HCT116 (cell line): ENCODE measurements at regions not wholly inside any gene's neighbourhood (a gene's known extent, or its start where the extent isn't known, plus 50 kb on each side); places are given as distances from the start of the nearest gene placed in this dataset.

Experiments
- ATAC-seq: fragments of 200-7000 bp; cut with Tn5 transposase; 2 replicates; pipeline ENCODE4 v1.9.1; 2020; ENCODE audit warnings: mild to moderate bottlenecking, moderate library complexity
- BruUV-seq: library from RNA; stranded (reverse); fragments of 400-500 nt; replicated peaks from 2 replicates; lab custom pipeline; 2021; lab: Mats Ljungman, UMichigan
- CTCF ChIA-PET: fragments of 300-600 bp; sonication (Branson Sonifier 250); formaldehyde crosslinking; loops from one replicate; lab custom pipeline; 2021; ENCODE audit warnings: antibody characterized with exemption; lab: Charles Lee
- POLR2A ChIA-PET: fragments of 300-600, 350-600 bp; sonication (Branson Sonifier 250); formaldehyde crosslinking; loops from one replicate; lab custom pipeline; 2021; ENCODE audit warnings: antibody characterized with exemption; lab: Charles Lee
- RAD21 ChIA-PET, 2 experiments: fragments of 300-600 bp; sonication (Branson Sonifier 250); formaldehyde crosslinking; loops; one replicate each; lab custom pipeline; 2023; ENCODE audit warnings: low total read pairs in 2 of 2; ENCODE audit not compliant: uncharacterized antibody in 2 of 2, unreplicated experiment in 2 of 2, low non-redundant PET in 1 of 2; lab: Charles Lee
- DNase-seq: peaks from one replicate; pipeline ENCODE4 v3.0.0-alpha.2; 2010; ENCODE audit warnings: low read depth, low spot score
- H2AFZ ChIP-seq: fragments of 200-600 bp; shearing (Covaris generic), sonication (generic); 2 replicates; pipeline ENCODE4 v1.6.1; 2017; ENCODE audit warnings: low read depth, mixed run types, mixed read lengths, antibody characterized with exemption, low read length; ENCODE audit not compliant: poor library complexity, severe bottlenecking
- H3K27ac ChIP-seq: 2 replicates; pipeline ENCODE4 v1.5.1; 2012; ENCODE audit warnings: low read depth, low read length
- H3K27me3 ChIP-seq: fragments of 200-600 bp; sonication (generic); 2 replicates; pipeline ENCODE4 v1.6.1; 2016; ENCODE audit warnings: mixed run types, low read length, mixed read lengths; ENCODE audit not compliant: insufficient read depth
- H3K36me3 ChIP-seq, 2 experiments: fragments of 200-500 bp in 1 of 2; fragments of 200-600 bp in 1 of 2; sonication (Bioruptor generic) in 1 of 2; sonication (generic) in 1 of 2; 2 replicates each; pipeline versions ENCODE4 v1.5.1 to v1.6.1; 2014 to 2016; ENCODE audit warnings: low read length in 2 of 2, inconsistent platforms in 1 of 2, mixed read lengths in 1 of 2, mixed run types in 1 of 2; ENCODE audit not compliant: insufficient read depth in 2 of 2, control insufficient read depth in 1 of 2
- H3K4me1 ChIP-seq, 2 experiments: fragments of 200-600 bp in 1 of 2; sonication (generic) in 1 of 2; 2 replicates each; pipeline versions ENCODE4 v1.5.1 to v1.6.1; 2012 to 2017; ENCODE audit warnings: low read length in 2 of 2, inconsistent platforms in 1 of 2, mild to moderate bottlenecking in 1 of 2, mixed read lengths in 1 of 2, mixed run types in 1 of 2, moderate library complexity in 1 of 2; ENCODE audit not compliant: insufficient read depth in 2 of 2, control insufficient read depth in 1 of 2
- H3K4me2 ChIP-seq: fragments of 200-600 bp; sonication (generic); 2 replicates; pipeline ENCODE4 v1.6.1; 2017; ENCODE audit warnings: mixed run types, low read length, mixed read lengths
- H3K4me3 ChIP-seq, 2 experiments: fragments of 200-600 bp in 1 of 2; sonication (generic) in 1 of 2; replicated peaks in 1 of 2; 2 replicates each; pipeline ENCODE4 v1.5.1; 2011 to 2016; ENCODE audit warnings: low read length in 2 of 2, control low read depth in 1 of 2, low read depth in 1 of 2, mild to moderate bottlenecking in 1 of 2, mixed read lengths in 1 of 2, mixed run types in 1 of 2
- H3K79me2 ChIP-seq: fragments of 200-600 bp; sonication (generic); 2 replicates; pipeline ENCODE4 v1.6.1; 2017; ENCODE audit warnings: mild to moderate bottlenecking, mixed run types, low read length, moderate library complexity, mixed read lengths; ENCODE audit not compliant: insufficient read depth
- H3K9ac ChIP-seq: fragments of 200-600 bp; sonication (generic); 2 replicates; pipeline ENCODE4 v1.6.1; 2016; ENCODE audit warnings: low read length, mixed read lengths
- H3K9me2 ChIP-seq: fragments of 200-600 bp; sonication (generic), shearing (Covaris generic); 2 replicates; pipeline ENCODE4 v1.6.1; 2017; ENCODE audit warnings: mixed run types, mild to moderate bottlenecking, moderate library complexity; ENCODE audit not compliant: insufficient read depth
- H3K9me3 ChIP-seq, 2 experiments: fragments of 200-500 bp in 1 of 2; fragments of 200-600 bp in 1 of 2; sonication (Bioruptor generic) in 1 of 2; sonication (generic) in 1 of 2; 2 replicates each; pipeline ENCODE4 v1.6.1; 2014 to 2017; ENCODE audit warnings: low read length in 2 of 2, mixed read lengths in 2 of 2, inconsistent platforms in 1 of 2, low read depth in 1 of 2, mild to moderate bottlenecking in 1 of 2, mixed run types in 1 of 2, moderate library complexity in 1 of 2; ENCODE audit not compliant: control insufficient read depth in 1 of 2, insufficient read depth in 1 of 2
- H4K20me1 ChIP-seq: fragments of 200-600 bp; sonication (generic), shearing (Covaris generic); 2 replicates; pipeline ENCODE4 v1.6.1; 2017; ENCODE audit warnings: mixed run types, mild to moderate bottlenecking, moderate library complexity; ENCODE audit not compliant: insufficient read depth
- ATF3 ChIP-seq: IDR thresholded peaks from 2 replicates; pipeline ENCODE4 v1.6.1; 2012
- CBX3 ChIP-seq: IDR thresholded peaks from 2 replicates; pipeline ENCODE4 v1.6.1; 2012; ENCODE audit warnings: low read depth
- CTCF ChIP-seq, 3 experiments: fragments of 200-600 bp in 1 of 3; sonication (generic) in 1 of 3; IDR thresholded peaks in 2 of 3; conservative IDR thresholded peaks in 1 of 3; 2 replicates each; pipeline ENCODE4 v1.5.1; 2012 to 2017; ENCODE audit warnings: low read depth in 2 of 3, low read length in 2 of 3, antibody characterized with exemption in 1 of 3, borderline replicate concordance in 1 of 3, control low read depth in 1 of 3, mild to moderate bottlenecking in 1 of 3, mixed read lengths in 1 of 3, mixed run types in 1 of 3, moderate library complexity in 1 of 3; ENCODE audit not compliant: insufficient read depth in 1 of 3
- EGR1 ChIP-seq: IDR thresholded peaks from 2 replicates; pipeline ENCODE4 v1.6.1; 2012; ENCODE audit warnings: low read depth
- ELF1 ChIP-seq: IDR thresholded peaks from 2 replicates; pipeline ENCODE4 v1.6.1; 2012; ENCODE audit warnings: low read depth, borderline replicate concordance
- EZH2phosphoT487 ChIP-seq: fragments of 200-600 bp; IDR thresholded peaks from 2 replicates; pipeline ENCODE4 v1.6.1; 2018; ENCODE audit warnings: antibody characterized with exemption, borderline replicate concordance
- JUND ChIP-seq: IDR thresholded peaks from 2 replicates; pipeline ENCODE4 v1.6.1; 2012
- POLR2AphosphoS5 ChIP-seq: IDR thresholded peaks from 2 replicates; pipeline ENCODE4 v1.6.1; 2011; ENCODE audit warnings: mild to moderate bottlenecking, low read depth, low read length, moderate library complexity
- SRF ChIP-seq: IDR thresholded peaks from 2 replicates; pipeline ENCODE4 v1.6.1; 2012; ENCODE audit warnings: low read depth
- TCF7L2 ChIP-seq: IDR thresholded peaks from 2 replicates; pipeline ENCODE4 v1.7.0; 2011; ENCODE audit warnings: borderline replicate concordance, inconsistent platforms; ENCODE audit not compliant: insufficient read depth, insufficient read length; ENCODE audit errors: extremely low read depth
- YY1 ChIP-seq: IDR thresholded peaks from 2 replicates; pipeline ENCODE4 v1.6.1; 2011; ENCODE audit warnings: low read length, low read depth, moderate library complexity, mild to moderate bottlenecking; ENCODE audit not compliant: insufficient replicate concordance; ENCODE audit errors: extremely low read depth
- ZNF274 ChIP-seq: fragments of 200-500 bp; sonication (Bioruptor generic); IDR thresholded peaks from 2 replicates; pipeline ENCODE4 v1.6.1; 2014; ENCODE audit warnings: mild to moderate bottlenecking, low read depth, low read length, inconsistent platforms
- intact Hi-C: fragments of 100-400 bp; cut with micrococcal nuclease; formaldehyde crosslinking; loops from 2 replicates; pipeline ENCODE4 v1.10.0; 2022
- TF ChIP-seq, protein P1 (sequence below): IDR thresholded peaks from 2 replicates; pipeline ENCODE4 v1.6.1; 2012; ENCODE audit warnings: low read depth
- TF ChIP-seq, protein P2 (sequence below): IDR thresholded peaks from 2 replicates; pipeline ENCODE4 v1.6.1; 2012

GRCh38 chr6:84403545-84403944, 176.1 kb upstream of the CEP162 start (continued):
- TF ChIP-seq TCF7L2, result no peak
- TF ChIP-seq CBX3, result no peak
- TF ChIP-seq, protein P1, sequence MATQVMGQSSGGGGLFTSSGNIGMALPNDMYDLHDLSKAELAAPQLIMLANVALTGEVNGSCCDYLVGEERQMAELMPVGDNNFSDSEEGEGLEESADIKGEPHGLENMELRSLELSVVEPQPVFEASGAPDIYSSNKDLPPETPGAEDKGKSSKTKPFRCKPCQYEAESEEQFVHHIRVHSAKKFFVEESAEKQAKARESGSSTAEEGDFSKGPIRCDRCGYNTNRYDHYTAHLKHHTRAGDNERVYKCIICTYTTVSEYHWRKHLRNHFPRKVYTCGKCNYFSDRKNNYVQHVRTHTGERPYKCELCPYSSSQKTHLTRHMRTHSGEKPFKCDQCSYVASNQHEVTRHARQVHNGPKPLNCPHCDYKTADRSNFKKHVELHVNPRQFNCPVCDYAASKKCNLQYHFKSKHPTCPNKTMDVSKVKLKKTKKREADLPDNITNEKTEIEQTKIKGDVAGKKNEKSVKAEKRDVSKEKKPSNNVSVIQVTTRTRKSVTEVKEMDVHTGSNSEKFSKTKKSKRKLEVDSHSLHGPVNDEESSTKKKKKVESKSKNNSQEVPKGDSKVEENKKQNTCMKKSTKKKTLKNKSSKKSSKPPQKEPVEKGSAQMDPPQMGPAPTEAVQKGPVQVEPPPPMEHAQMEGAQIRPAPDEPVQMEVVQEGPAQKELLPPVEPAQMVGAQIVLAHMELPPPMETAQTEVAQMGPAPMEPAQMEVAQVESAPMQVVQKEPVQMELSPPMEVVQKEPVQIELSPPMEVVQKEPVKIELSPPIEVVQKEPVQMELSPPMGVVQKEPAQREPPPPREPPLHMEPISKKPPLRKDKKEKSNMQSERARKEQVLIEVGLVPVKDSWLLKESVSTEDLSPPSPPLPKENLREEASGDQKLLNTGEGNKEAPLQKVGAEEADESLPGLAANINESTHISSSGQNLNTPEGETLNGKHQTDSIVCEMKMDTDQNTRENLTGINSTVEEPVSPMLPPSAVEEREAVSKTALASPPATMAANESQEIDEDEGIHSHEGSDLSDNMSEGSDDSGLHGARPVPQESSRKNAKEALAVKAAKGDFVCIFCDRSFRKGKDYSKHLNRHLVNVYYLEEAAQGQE, result no peak

DNA sequence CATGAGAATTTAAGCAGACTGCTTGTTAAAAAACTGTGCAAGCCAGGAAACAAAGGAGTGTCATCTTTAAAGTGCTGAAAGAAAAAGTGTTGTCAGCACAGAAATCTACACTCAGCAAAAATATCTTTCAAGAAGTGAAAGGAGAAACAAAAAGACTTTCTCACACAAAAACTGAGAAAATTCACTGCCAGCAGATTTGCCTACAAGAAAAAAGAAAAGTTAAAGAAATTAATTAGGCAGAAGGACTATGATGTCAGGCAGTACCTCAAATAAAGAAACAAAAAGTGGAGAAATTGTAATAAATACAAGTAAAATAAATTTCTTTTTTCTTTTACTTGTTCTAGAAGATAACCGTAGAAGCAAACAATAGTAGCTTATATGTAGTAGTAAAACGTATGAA, 171.6 kb upstream of the CEP162 start:
- ChIA-PET CTCF (no interaction called here), RAD21 (no interaction called here), POLR2A (no interaction called here)
- Histone ChIP-seq H3K4me3 (no peak overlapping the region), H3K4me1 (no peaks in the 10 kb centered on the region), H3K9me2 (no peaks in the 10 kb centered on the region), H3K27me3 (peaks cover 7% of the 10 kb centered on the region; the same call in 1 of the 2 replicates), H3K9ac (no peak overlapping the region), H4K20me1 (no peaks in the 10 kb centered on the region), H3K4me2 (no peak overlapping the region), H3K9me3 (no peaks in the 10 kb centered on the region), H3K36me3 (no peaks in the 10 kb centered on the region), H3K27ac (no peak overlapping the region), H3K79me2 (no peaks in the 10 kb centered on the region), H2AFZ (no peak overlapping the region)
- ATAC-seq, result no peak
- no peak for TF ChIP-seq POLR2AphosphoS5
- no peak for TF ChIP-seq EGR1
- TF ChIP-seq TCF7L2, result no peak
- no peak for TF ChIP-seq ATF3
- no peak for TF ChIP-seq JUND
- TF ChIP-seq CTCF (IDR thresholded peaks at IDR 0.05 in 2 of 3, conservative IDR thresholded peaks at IDR 0.05 in 1 of 3; ENCODE audit: borderline replicate concordance in 1 of 3, insufficient read depth in 1 of 3, low read depth in 2 of 3, low read length in 2 of 3), result no peak
- TF ChIP-seq EZH2phosphoT487, result no peak
- TF ChIP-seq, protein P1, result no peak
- TF ChIP-seq, protein P2, sequence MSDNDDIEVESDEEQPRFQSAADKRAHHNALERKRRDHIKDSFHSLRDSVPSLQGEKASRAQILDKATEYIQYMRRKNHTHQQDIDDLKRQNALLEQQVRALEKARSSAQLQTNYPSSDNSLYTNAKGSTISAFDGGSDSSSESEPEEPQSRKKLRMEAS, result no peak
- no peak for TF ChIP-seq YY1
- no peak for TF ChIP-seq ELF1
- TF ChIP-seq SRF, result no peak
- TF ChIP-seq ZNF274, result no peak
- DNase-seq, result no peak
- intact Hi-C loops, result no loop called here
- BruUV-seq, result no TSS peak
